ENCODE measurements at regions not wholly inside any gene's neighbourhood (a gene's known extent, or its start where the extent isn't known, plus 50 kb on each side); places are given as distances from the start of the nearest gene placed in this dataset.

DNA sequence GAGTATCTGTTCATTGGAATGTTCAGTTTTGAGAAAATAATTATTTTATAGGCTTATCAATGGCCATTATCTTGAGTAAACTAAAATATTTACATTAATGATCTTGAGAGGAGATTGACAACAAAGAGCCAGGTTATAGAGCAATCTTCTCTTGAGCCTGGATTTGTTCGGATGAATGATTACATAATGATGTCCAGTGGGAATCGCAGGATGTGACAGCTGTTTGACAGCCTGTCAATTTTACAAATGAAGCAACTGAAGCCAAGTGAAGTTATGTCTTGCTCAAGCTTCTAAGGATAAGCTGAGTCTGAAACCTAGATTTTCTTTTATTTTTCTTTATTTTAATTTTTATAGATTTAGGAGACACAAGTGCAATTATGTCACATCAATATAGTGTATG lies 52.1 kb upstream of the BACH1 start:
- no peak overlapping the region for H3K27ac ChIP-seq
- peaks cover 0 to 36% (median 0%) of the 10 kb centered on the region in 9 donors for H3K4me1 ChIP-seq
- TF ChIP-seq, protein P1, sequence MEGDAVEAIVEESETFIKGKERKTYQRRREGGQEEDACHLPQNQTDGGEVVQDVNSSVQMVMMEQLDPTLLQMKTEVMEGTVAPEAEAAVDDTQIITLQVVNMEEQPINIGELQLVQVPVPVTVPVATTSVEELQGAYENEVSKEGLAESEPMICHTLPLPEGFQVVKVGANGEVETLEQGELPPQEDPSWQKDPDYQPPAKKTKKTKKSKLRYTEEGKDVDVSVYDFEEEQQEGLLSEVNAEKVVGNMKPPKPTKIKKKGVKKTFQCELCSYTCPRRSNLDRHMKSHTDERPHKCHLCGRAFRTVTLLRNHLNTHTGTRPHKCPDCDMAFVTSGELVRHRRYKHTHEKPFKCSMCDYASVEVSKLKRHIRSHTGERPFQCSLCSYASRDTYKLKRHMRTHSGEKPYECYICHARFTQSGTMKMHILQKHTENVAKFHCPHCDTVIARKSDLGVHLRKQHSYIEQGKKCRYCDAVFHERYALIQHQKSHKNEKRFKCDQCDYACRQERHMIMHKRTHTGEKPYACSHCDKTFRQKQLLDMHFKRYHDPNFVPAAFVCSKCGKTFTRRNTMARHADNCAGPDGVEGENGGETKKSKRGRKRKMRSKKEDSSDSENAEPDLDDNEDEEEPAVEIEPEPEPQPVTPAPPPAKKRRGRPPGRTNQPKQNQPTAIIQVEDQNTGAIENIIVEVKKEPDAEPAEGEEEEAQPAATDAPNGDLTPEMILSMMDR (IDR thresholded peaks at IDR 0.05), result no peak
- H3K9me3 ChIP-seq, result peaks cover 0 to 4% (median 0%) of the 10 kb centered on the region in 11 donors
- H3K4me3 ChIP-seq, result no peak overlapping the region
- intact Hi-C loops (cut with DNase I), result no loop called here
- ATAC-seq, result no peak
- DNase-seq, result no peak
- 90 to 93% methylated on average over 2 of the region's 2 CpGs for WGBS, 2 donors
- H3K27me3 ChIP-seq, result no peaks in the 10 kb centered on the region
- H3K36me3 ChIP-seq, result no peaks in the 10 kb centered on the region

DNA sequence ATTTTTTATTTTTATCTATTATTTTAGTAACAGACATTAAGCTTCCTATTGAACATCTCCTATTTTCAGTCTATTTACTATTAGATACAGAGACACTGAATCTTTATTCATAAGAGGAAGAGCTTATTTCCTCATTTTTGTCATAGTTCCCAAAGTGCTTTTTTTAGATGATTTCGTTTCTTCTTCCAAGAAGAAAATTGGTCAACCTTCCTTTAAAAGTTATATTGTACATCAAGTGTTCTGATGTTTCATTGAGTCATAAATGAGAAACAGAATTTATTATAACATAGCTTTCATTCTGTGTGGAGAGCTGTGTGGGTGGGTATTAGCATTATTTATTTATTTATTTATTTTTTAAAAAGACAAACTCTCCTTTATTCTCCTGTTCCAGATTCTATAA lies 50.6 kb upstream of the BACH1 start:
- no peaks in the 10 kb centered on the region for H3K27me3 ChIP-seq
- intact Hi-C loops (cut with DNase I), result no loop called here
- peak overlapping the region in 1 of 10 donors; percentile 41 for H3K27ac ChIP-seq
- TF ChIP-seq, protein P1 (IDR thresholded peaks at IDR 0.05), result no peak
- peaks cover 0 to 7% (median 0%) of the 10 kb centered on the region in 11 donors for H3K9me3 ChIP-seq
- H3K36me3 ChIP-seq, result no peaks in the 10 kb centered on the region
- no peak overlapping the region for H3K4me3 ChIP-seq
- DNase-seq (no peak), ATAC-seq (no peak)
- WGBS, 2 donors, result 27 to 40% methylated on average over 1 of the region's 1 CpG
- H3K4me1 ChIP-seq, result peaks cover 0 to 36% (median 0%) of the 10 kb centered on the region in 9 donors
